ENCODE measurements at regions not wholly inside any gene's neighbourhood (a gene's known extent, or its start where the extent isn't known, plus 50 kb on each side); places are given as distances from the start of the nearest gene placed in this dataset.
A peak's percentile ranks its signal among the peaks of the same experiment; 100 is the strongest.
"Not testable (repeated sequence)": the region's sequence is repeated elsewhere in the genome, so short reads cannot be mapped to it uniquely, and the experiment has no call there.

- intact Hi-C loops (cut with DNase I): no loop called here
- H3K4me3 ChIP-seq: no peak overlapping the region
- no peaks in the 10 kb centered on the region for H3K27me3 ChIP-seq
- H3K36me3 ChIP-seq: no peaks in the 10 kb centered on the region
- H3K9me3 ChIP-seq: no peaks in the 10 kb centered on the region
- peaks cover 26% of the 10 kb centered on the region for H3K4me1 ChIP-seq
- DNase-seq (ENCODE audit: extremely low spot score in 2 of 2): no peak
- no peak overlapping the region for H3K27ac ChIP-seq
- TF ChIP-seq CTCF (IDR thresholded peaks at IDR 0.05) (no peak), POLR2A (IDR thresholded peaks at IDR 0.05) (no peak), POLR2AphosphoS5 (IDR thresholded peaks at IDR 0.05; ENCODE audit: insufficient read depth in 1 of 2, low read depth in 1 of 2) (no peak)
Measured at GRCh38 chr3:72657666-72658065, 190.6 kb downstream of the SHQ1 start.

GRCh38 chr3:72655723-72656122, 192.5 kb downstream of the SHQ1 start:
- H3K27ac ChIP-seq: no peak overlapping the region
- H3K36me3 ChIP-seq: no peaks in the 10 kb centered on the region
- no peak overlapping the region for H3K4me3 ChIP-seq
- H3K4me1 ChIP-seq: peaks cover 18% of the 10 kb centered on the region
- no peak for TF ChIP-seq POLR2AphosphoS5 (IDR thresholded peaks at IDR 0.05; ENCODE audit: insufficient read depth in 1 of 2, low read depth in 1 of 2)
- DNase-seq (ENCODE audit: extremely low spot score in 2 of 2): no peak
- no peaks in the 10 kb centered on the region for H3K27me3 ChIP-seq
- H3K9me3 ChIP-seq: no peaks in the 10 kb centered on the region
- intact Hi-C loops (cut with DNase I): no loop called here

GRCh38 chr3:72655131-72655551, 193.1 kb downstream of the SHQ1 start:
- Histone ChIP-seq H3K36me3 (no peaks in the 10 kb centered on the region), H3K9me3 (no peaks in the 10 kb centered on the region), H3K27ac (no peak overlapping the region), H3K4me3 (peak overlapping the region; percentile 7 to 35), H3K4me1 (peaks cover 12% of the 10 kb centered on the region), H3K27me3 (no peaks in the 10 kb centered on the region)
- intact Hi-C loops (cut with DNase I): no loop called here
- TF ChIP-seq POLR2AphosphoS5 (IDR thresholded peaks at IDR 0.05; ENCODE audit: insufficient read depth in 1 of 2, low read depth in 1 of 2): no peak
- TF ChIP-seq POLR2A (IDR thresholded peaks at IDR 0.05): no peak
- no peak for TF ChIP-seq CTCF (IDR thresholded peaks at IDR 0.05)
- DNase-seq (ENCODE audit: extremely low spot score in 2 of 2): no peak

GRCh38 chr3:72652395-72652794, 195.8 kb downstream of the SHQ1 start:
- Histone ChIP-seq H3K4me1 (peaks cover 11% of the 10 kb centered on the region), H3K9me3 (no peaks in the 10 kb centered on the region), H3K4me3 (no peak overlapping the region), H3K27ac (no peak overlapping the region), H3K27me3 (no peaks in the 10 kb centered on the region), H3K36me3 (no peaks in the 10 kb centered on the region)
- TF ChIP-seq POLR2A (IDR thresholded peaks at IDR 0.05) (no peak), CTCF (IDR thresholded peaks at IDR 0.05) (no peak), POLR2AphosphoS5 (IDR thresholded peaks at IDR 0.05; ENCODE audit: insufficient read depth in 1 of 2, low read depth in 1 of 2) (no peak)
- DNase-seq (ENCODE audit: extremely low spot score in 2 of 2): no peak
- intact Hi-C loops (cut with DNase I): no loop called here

GRCh38 chr3:72651498-72651897, 196.7 kb downstream of the SHQ1 start:
- Histone ChIP-seq H3K36me3 (no peaks in the 10 kb centered on the region), H3K27ac (no peak overlapping the region), H3K27me3 (no peaks in the 10 kb centered on the region), H3K4me1 (peaks cover 11% of the 10 kb centered on the region), H3K9me3 (no peaks in the 10 kb centered on the region), H3K4me3 (no peak overlapping the region)
- TF ChIP-seq POLR2AphosphoS5 (IDR thresholded peaks at IDR 0.05; ENCODE audit: insufficient read depth in 1 of 2, low read depth in 1 of 2): no peak
- TF ChIP-seq POLR2A (IDR thresholded peaks at IDR 0.05): no peak
- no peak for TF ChIP-seq CTCF (IDR thresholded peaks at IDR 0.05)
- intact Hi-C loops (cut with DNase I): no loop called here
- no peak for DNase-seq (ENCODE audit: extremely low spot score in 2 of 2)

GRCh38 chr3:72646263-72646662, 202.0 kb downstream of the SHQ1 start:
- no peaks in the 10 kb centered on the region for H3K27me3 ChIP-seq
- no peaks in the 10 kb centered on the region for H3K9me3 ChIP-seq
- TF ChIP-seq POLR2AphosphoS5 (IDR thresholded peaks at IDR 0.05; ENCODE audit: insufficient read depth in 1 of 2, low read depth in 1 of 2): no peak
- intact Hi-C loops (cut with DNase I): no loop called here
- no peak overlapping the region for H3K4me3 ChIP-seq
- H3K27ac ChIP-seq: no peak overlapping the region
- H3K4me1 ChIP-seq: no peaks in the 10 kb centered on the region
- H3K36me3 ChIP-seq: no peaks in the 10 kb centered on the region
- DNase-seq (ENCODE audit: extremely low spot score in 2 of 2): no peak

- DNase-seq (ENCODE audit: extremely low spot score in 2 of 2); H3K9me3 ChIP-seq; H3K4me3 ChIP-seq; H3K27me3 ChIP-seq; H3K36me3 ChIP-seq; intact Hi-C loops (cut with DNase I); H3K4me1 ChIP-seq; H3K27ac ChIP-seq: not testable (repeated sequence)
Measured at GRCh38 chr3:72643635-72644034, 204.6 kb downstream of the SHQ1 start.

All from vagina (tissue), 2 donors.